Suprapubic skin (tissue), 4 donors: ENCODE measurements at regions not wholly inside any gene's neighbourhood (a gene's known extent, or its start where the extent isn't known, plus 50 kb on each side); places are given as distances from the start of the nearest gene placed in this dataset.

Experiments used
- DNase-seq, 2 donors: peaks; one replicate each; pipeline ENCODE4 v3.0.0-alpha.2; 2019; ENCODE audit warnings: low spot score in 2 of 2
- H3K27ac ChIP-seq: fragments of 200-600 bp; sonication (generic); one replicate; pipeline ENCODE4 v1.5.1; 2019
- H3K27me3 ChIP-seq: fragments of 200-600 bp; sonication (generic); one replicate; pipeline ENCODE4 v1.5.1; 2019
- H3K36me3 ChIP-seq: fragments of 200-600 bp; sonication (generic); one replicate; pipeline ENCODE4 v1.5.1; 2019
- H3K4me1 ChIP-seq: fragments of 200-600 bp; sonication (generic); one replicate; pipeline ENCODE4 v1.5.1; 2019
- H3K4me3 ChIP-seq: fragments of 200-600 bp; sonication (generic); one replicate; pipeline ENCODE4 v1.5.1; 2019; ENCODE audit warnings: mild to moderate bottlenecking
- H3K9me3 ChIP-seq: fragments of 200-600 bp; sonication (generic); one replicate; pipeline ENCODE4 v1.5.1; 2019
- CTCF ChIP-seq, 2 donors: fragments of 200-600 bp in 1 of 2; fragments of 450-650 bp in 1 of 2; sonication (generic) in 1 of 2; IDR thresholded peaks; one replicate each; pipeline ENCODE4 v1.5.1; 2016 to 2019; ENCODE audit warnings: antibody characterized with exemption in 2 of 2, mild to moderate bottlenecking in 1 of 2, moderate library complexity in 1 of 2
- EP300 ChIP-seq: sonication (generic); formaldehyde crosslinking; IDR thresholded peaks from one replicate; pipeline ENCODE4 v1.6.1; 2017; ENCODE audit warnings: antibody characterized with exemption
- POLR2A ChIP-seq, 2 donors: fragments of 450-650 bp; IDR thresholded peaks; one replicate each; pipeline ENCODE4 v1.6.1; 2017; ENCODE audit warnings: antibody characterized with exemption in 2 of 2, mild to moderate bottlenecking in 2 of 2, moderate library complexity in 2 of 2
- POLR2AphosphoS5 ChIP-seq, 3 donors: sonication (generic); formaldehyde crosslinking; IDR thresholded peaks; one replicate each; pipeline ENCODE4 v1.6.1; 2017; ENCODE audit warnings: antibody characterized with exemption in 3 of 3
- WGBS: methylation state at CpG from one replicate; pipeline ENCODE4 v1.1.5; 2018; 5-methylcytosine and 5-hydroxymethylcytosine counted together

- TF ChIP-seq EP300 (no peak), POLR2AphosphoS5 (IDR thresholded peaks at IDR 0.05) (no peak), CTCF (IDR thresholded peaks at IDR 0.05) (no peak), POLR2A (IDR thresholded peaks at IDR 0.05) (no peak)
- Histone ChIP-seq H3K4me1 (no peaks in the 10 kb centered on the region), H3K27me3 (no peaks in the 10 kb centered on the region), H3K36me3 (no peaks in the 10 kb centered on the region), H3K4me3 (no peak overlapping the region), H3K27ac (no peak overlapping the region), H3K9me3 (no peaks in the 10 kb centered on the region)
- 23% methylated on average over 2 of the region's 2 CpGs for WGBS
- no peak for DNase-seq
Observed at GRCh38 chr3:84738086-84738485, 220.7 kb upstream of the CADM2 start.

GRCh38 chr3:84742915-84743425 lies 215.8 kb upstream of the CADM2 start:
- H3K27ac ChIP-seq: no peak overlapping the region
- H3K36me3 ChIP-seq: no peaks in the 10 kb centered on the region
- DNase-seq: no peak
- H3K4me1 ChIP-seq: no peaks in the 10 kb centered on the region
- no peak overlapping the region for H3K4me3 ChIP-seq
- no peaks in the 10 kb centered on the region for H3K27me3 ChIP-seq
- H3K9me3 ChIP-seq: no peaks in the 10 kb centered on the region
- TF ChIP-seq POLR2A (IDR thresholded peaks at IDR 0.05) (no peak), CTCF (IDR thresholded peaks at IDR 0.05) (no peak), EP300 (no peak), POLR2AphosphoS5 (IDR thresholded peaks at IDR 0.05) (no peak)
- 55% methylated on average over 2 of the region's 2 CpGs for WGBS

GRCh38 chr3:84744130-84744529 lies 214.7 kb upstream of the CADM2 start:
- WGBS: 96% methylated on average over 1 of the region's 1 CpG

GRCh38 chr3:84755860-84756259 lies 202.9 kb upstream of the CADM2 start:
- Histone ChIP-seq H3K36me3 (no peaks in the 10 kb centered on the region), H3K9me3 (no peaks in the 10 kb centered on the region), H3K4me1 (no peaks in the 10 kb centered on the region), H3K27me3 (no peaks in the 10 kb centered on the region), H3K4me3 (no peak overlapping the region), H3K27ac (no peak overlapping the region)
- TF ChIP-seq POLR2A (IDR thresholded peaks at IDR 0.05) (no peak), POLR2AphosphoS5 (IDR thresholded peaks at IDR 0.05) (no peak), EP300 (no peak), CTCF (IDR thresholded peaks at IDR 0.05) (no peak)
- DNase-seq: no peak
- 91% methylated on average over 13 of the region's 13 CpGs for WGBS

More at GRCh38 chr3:84744130-84744529, 214.7 kb upstream of the CADM2 start:
- TF ChIP-seq POLR2A (IDR thresholded peaks at IDR 0.05) (no peak), POLR2AphosphoS5 (IDR thresholded peaks at IDR 0.05) (no peak), CTCF (IDR thresholded peaks at IDR 0.05) (no peak), EP300 (no peak)
- Histone ChIP-seq H3K27me3 (no peaks in the 10 kb centered on the region), H3K36me3 (no peaks in the 10 kb centered on the region), H3K4me3 (no peak overlapping the region), H3K27ac (no peak overlapping the region), H3K4me1 (no peaks in the 10 kb centered on the region), H3K9me3 (no peaks in the 10 kb centered on the region)
- no peak for DNase-seq

- Histone ChIP-seq H3K36me3 (no peaks in the 10 kb centered on the region), H3K27me3 (no peaks in the 10 kb centered on the region), H3K4me1 (no peaks in the 10 kb centered on the region), H3K9me3 (no peaks in the 10 kb centered on the region), H3K4me3 (no peak overlapping the region), H3K27ac (no peak overlapping the region)
- DNase-seq: no peak
- WGBS: 75% methylated on average over 3 of the region's 4 CpGs
- TF ChIP-seq CTCF (IDR thresholded peaks at IDR 0.05) (no peak), POLR2A (IDR thresholded peaks at IDR 0.05) (no peak), EP300 (no peak), POLR2AphosphoS5 (IDR thresholded peaks at IDR 0.05) (no peak)
Observed at GRCh38 chr3:84759361-84759760, 199.4 kb upstream of the CADM2 start.
